Activated CD8-positive, alpha-beta memory T cell treated with anti-CD3 and anti-CD28 coated beads, Interleukin-2, amount 50 U/mL, for 1 hour (primary cell): ENCODE measurements at regions not wholly inside any gene's neighbourhood (a gene's known extent, or its start where the extent isn't known, plus 50 kb on each side); places are given as distances from the start of the nearest gene placed in this dataset.

Source experiments
- DNase-seq: peaks from one replicate; pipeline ENCODE4 v3.0.0-alpha.2; 2020; ENCODE audit errors: extremely low read depth

DNA sequence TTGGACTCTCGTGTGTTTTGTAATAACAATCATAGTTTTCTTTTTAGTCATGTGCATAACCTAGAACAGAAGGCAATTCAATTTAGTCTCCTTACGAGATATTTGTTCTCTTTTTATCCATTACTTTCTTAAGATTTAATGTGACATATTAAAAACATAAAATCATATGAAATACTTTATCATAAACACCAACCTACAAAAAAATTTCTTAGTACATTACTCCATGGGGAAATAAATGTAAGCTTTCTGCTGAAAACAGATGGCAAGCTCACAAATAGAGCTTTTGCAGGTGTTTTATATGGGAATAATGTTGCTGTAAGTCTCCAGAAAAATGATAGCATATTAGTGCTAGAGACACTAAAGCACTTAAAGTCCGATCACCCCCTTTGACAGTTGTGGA lies 1035.2 kb upstream of the ARRDC3 start:
- DNase-seq, result no peak

DNA sequence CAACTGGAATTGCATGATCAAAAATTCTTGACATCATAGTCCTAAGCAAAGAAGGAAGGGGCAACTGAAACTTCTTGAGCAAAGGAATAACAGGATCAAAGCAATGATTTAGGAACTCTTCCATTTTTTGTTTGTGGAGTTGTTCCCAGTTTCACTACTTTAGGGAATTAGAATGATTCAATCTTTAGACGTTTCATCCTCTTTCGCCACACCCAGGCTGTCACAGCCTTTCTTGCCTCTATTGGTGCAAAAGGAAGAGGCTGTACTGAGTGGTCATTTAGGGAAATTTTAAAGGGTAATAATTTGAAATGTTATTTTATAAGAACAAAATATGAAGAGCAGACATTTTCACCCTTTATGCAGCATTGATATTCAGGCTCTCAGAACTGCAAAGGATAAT lies 1026.0 kb upstream of the ARRDC3 start:
- no peak for DNase-seq

DNA sequence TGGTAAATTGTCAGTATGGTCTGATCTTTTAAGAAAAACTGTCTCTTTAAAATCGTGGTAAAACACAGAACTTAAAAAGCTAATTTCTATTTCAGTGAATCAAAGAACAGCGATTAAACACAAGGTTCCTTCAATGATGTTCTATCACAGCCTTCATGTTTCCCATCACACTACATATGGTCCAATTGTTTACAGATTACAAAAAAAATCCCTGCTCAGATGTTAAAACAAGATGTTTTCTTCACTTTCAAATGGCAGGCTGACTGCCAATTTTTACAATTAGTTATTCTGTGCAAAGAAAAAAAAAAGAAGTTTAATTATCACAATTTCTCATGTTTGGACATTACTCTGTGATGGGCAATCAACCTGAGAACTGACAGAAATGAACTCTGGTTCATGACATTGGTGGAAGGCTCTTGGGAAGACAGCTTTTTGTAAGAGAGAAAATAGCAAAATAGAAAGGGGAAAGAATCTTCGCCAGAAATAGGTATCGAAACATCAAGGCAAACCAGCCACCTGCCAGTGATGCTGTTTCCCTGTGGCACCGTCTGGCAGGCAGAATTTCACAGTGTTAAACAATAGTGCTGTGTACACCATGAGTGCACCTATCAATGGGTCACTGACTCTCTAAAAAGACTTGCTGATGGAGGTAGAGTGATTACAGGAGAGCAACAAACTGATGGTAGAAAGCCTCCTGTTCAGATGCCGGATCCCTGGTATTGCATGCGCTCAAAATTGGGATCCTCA lies 1020.0 kb upstream of the ARRDC3 start:
- DNase-seq, result no peak

DNA sequence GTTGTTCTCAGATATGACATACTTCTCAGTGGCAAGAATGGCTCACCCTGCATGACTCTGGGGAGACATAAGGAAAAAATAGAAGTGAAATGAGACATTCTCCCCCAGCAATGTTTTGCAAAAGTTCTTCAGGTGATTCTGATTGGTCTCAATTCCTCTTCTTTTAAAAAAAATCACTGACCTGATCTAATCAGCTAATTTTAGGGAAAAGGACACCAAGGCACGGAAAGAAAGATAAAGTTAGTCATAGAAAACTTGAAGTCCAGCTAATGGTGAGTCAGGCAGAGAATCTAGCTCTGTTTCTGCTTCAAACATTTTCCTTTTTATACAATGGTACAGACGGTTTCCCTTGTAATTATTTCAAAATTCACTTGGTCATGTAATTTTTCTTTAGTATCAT lies 1018.9 kb upstream of the ARRDC3 start:
- no peak for DNase-seq

DNA sequence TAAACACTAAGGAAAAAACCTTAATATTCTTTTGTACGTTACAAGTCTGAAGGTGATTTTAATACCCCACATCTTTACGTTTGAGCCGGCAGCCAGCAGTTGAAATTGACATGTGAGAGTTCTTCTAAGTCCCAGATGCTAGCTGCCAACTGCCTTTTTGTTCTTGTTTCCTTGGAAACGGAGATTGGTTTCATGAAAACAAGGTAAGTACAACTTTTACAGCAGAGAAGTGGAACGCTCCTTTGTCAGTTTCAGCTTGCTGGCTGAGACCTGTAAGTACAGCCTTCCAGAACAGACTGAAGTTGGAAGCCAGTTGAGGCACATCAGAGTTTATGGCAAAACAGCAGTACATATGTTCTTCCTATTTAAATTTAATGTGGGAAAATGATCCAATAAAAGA lies 1018.4 kb upstream of the ARRDC3 start:
- DNase-seq, result no peak

DNA sequence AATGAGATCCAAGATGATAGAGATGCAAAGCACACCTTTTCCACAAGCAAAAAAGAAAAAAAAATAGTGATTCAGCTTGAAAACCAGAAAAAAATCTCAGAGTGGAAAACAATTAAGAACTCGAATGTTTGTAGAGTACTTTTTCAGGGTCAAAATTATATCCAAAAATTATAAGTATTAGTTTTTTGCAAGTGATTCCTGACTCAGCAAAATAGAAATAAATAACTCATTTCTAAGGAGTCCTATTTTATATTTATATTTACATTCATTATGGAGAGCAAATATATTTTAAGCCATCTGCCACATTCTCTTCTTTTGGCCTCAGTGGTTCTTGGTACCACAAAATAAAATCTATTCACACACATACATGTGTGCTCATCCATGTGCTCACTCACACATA lies 1011.8 kb upstream of the ARRDC3 start:
- DNase-seq, result no peak

DNA sequence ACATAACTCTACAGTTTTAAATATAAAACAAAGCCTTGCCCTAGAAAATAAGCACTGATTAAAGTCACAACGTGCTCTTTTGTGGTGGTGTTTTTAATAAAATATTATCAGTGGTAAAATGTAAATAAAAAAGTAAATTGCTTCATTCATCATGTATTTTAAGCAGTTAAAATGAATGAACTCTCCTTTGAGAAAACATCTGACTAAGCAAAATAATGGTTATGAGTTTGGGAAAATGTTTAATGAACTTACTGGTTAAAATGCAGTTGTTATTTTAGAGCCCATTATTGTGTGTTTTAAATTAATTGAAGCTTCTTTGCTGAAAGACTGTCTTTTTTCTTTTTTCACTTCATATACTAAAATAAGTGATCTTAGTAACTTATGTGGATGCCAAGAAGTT lies 1007.5 kb upstream of the ARRDC3 start:
- DNase-seq, result no peak

DNA sequence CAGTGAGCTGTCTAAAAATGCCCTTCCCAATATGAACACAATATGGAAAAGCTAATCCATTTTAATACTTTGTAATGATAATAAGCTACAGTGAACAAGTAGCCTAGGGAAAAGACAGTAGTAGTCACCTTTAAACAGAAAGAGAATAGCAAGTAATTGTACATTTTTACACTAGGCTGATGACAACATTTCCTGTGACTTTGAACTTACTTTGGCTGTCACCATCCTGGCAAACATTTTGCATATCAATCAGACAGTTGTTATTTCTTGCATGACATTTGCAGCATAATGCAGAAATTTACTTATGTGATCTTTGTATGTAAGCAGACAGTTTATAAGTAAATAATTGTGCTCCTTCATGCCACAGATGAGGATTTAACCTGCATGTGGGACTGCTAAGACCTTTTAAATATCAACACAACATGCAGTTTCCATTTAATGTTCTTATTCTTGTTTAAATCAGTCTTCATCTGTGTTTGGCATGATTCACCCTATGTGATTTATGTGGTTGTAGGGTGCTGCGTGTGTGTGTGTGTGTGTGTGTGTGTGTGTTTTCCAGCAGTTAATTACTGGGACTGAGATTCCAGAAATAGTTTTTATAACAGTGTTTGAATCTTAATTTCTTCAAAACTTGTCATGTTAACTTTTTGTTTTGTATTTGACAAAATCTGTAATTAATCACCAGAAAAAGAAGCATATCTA lies 997.1 kb upstream of the ARRDC3 start:
- no peak for DNase-seq

DNA sequence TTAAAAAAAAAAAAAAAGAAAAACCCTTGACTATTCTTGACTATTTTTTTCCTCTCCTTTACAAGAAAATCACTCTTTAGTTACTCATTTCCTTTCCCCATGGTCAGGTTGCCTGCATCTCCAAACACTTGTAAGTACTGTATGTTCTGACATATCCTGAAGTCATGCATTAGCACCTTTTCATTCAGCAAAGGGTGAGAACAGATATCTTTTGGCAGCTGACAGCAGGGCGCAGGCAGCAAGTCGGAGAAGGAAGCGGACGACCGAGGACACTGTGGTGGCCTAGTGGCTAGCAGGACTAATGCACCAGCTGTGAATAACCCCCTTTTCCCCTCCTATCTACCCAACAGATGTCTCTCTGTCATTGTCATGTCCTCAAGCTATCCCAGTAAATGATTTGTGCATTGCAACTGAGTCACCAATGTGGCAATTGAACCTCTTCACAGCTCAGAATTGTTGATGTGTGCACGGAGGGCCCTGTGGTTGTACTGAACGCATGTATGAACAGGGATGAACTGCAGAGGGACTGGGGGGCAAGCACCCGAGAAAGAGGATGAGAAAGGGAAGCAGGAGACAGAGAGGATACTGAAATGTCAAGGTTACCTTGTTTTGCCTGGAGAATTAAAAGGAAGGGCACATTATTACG lies 996.0 kb upstream of the ARRDC3 start:
- no peak for DNase-seq

DNA sequence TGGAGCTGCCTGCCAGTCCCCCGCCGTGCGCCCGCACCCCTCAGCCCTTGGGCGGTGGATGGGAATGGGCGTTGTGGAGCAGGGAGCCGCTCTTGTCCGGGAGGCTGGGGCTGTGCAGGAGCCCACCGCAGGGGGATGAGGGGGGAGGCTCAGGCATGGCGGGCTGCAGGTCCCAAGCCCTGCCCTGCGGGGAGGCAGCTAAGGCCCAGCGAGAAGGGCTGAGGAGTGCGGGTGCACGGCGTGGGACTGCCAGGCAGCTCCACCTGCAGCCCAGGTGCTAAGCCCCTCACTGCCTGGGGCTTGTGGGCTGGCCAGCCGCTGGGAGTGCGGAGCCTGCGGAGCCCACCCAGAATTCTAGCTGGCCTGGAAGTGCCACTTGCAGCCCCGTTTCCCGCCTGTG lies 991.7 kb upstream of the ARRDC3 start:
- DNase-seq, result no peak

DNA sequence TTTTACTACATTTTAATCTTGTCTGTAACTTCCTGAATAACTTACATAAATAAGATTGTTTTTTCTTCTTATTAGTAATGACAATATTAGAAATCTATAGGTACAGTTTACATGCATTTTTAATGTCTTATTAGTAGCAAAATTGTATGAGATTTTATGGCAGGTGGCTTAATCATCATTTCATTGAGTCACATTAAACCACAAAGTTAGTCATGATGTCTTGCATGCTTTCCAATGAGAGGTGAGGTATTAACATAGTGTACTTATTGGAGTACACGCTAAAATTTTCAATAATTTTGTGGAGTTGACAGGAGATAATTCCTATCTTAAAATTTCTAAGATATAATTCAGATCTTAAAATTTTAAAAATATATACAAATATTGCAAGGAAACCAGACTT lies 989.6 kb upstream of the ARRDC3 start:
- DNase-seq, result no peak

DNA sequence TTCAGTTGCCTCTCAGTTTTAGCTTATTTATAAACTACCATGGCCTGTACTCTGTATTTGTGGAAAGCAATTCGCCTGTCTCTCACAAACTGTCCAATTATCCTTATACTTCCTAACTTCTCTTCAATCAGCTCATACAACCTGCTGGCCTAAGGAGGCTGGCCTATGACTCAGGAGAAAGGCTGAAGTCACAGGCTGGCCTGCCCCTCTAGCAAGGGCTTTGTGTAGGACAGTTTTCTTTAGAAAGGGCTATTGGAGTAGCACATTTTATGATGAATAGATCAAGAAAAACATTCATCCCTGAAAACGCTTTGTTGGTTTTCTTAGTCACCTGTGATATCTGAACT lies 988.7 kb upstream of the ARRDC3 start:
- no peak for DNase-seq

DNA sequence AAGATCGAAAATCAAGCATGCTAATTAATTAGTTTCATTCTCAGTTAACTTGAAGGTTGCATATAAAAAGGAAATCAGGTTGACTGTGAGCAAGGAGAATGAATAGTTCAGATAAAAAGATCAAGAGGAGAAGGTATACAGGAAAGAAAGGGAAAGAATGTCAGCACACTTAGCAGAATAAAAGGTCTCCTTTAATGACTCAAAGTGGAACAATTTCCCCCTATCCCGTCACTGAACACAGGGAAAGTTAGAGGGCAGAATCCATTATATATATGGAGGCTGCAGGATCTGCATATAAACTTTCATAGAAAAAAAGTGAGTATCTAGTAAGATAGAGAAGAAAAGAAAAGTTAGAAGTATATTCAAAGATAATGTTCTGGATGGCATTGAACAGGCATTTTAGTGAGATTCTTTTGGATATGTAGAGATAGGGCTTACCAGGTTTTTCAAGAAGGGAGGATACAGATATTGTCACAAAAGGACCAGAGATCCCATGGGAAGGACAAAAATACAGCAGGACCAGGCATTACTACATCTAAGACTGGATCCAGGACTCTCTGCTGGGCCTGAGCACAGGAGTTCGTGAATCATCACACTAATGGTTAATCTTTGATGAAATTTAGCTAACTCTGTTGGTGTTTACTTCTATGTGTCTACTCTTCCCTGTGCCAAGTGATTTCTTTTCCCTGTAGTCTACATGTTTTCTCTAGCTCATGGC lies 988.2 kb upstream of the ARRDC3 start:
- DNase-seq, result no peak

DNA sequence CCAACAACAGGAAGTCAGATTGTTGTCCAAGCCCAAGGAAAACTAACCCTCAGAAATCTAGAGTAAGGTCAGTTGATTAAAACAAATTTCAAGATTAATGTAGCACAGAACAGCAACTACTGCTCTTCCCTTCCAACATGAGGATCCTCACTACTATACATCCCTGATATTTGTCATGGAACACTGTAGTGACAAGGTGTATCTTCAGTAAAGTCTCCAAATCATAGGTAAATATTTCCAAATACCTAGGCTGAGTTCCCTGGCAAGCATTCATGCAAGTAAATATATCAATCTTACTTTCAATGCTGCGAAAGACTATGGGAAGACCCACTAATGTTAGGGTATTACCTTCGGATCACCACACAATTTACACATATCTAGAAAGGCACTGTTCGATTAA lies 986.9 kb upstream of the ARRDC3 start:
- no peak for DNase-seq

DNA sequence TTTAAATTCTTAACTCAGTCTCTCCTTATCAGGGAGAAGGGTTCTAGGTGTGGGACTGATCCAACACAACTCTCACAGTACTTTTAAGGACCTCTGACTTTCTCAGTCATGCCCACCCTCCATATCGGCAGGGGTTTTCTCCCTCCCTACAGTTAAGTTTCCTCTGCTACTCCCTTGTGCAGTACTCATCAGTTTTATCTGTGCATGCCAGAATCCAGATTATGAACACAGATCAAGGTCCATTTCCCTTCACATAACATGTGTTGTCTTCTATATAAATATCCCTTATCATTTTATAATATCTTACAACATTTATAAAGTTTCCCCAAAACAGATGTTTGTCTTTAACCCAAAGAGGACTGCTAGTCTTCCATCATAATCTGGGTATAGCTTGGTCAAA lies 986.5 kb upstream of the ARRDC3 start:
- no peak for DNase-seq

DNA sequence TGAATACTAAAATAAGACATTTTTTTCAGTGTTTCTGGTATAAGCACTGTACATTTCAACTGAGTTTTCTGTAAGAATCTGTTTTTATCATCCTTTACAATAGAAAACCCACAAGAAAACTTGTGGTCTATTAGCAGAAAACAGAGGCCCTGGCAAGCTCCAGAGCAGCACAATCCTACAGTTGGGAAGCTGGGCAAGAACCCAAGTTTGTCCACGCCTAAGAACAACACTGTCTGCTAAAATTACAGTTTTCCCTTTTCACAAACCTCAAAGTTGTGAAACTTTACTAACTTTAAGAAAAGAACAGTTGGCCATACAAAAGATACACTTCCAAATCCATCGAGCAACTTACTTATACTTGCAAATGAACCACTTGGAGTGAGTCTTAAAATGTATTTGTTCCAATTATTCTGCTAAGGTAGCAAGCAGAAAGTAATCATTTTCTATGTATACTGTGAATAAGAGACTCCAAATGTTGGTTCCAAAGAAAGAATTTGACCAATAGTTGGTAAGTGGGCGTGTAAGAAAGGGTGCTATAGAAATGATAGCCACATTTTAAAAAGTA lies 982.0 kb upstream of the ARRDC3 start:
- DNase-seq, result no peak

DNA sequence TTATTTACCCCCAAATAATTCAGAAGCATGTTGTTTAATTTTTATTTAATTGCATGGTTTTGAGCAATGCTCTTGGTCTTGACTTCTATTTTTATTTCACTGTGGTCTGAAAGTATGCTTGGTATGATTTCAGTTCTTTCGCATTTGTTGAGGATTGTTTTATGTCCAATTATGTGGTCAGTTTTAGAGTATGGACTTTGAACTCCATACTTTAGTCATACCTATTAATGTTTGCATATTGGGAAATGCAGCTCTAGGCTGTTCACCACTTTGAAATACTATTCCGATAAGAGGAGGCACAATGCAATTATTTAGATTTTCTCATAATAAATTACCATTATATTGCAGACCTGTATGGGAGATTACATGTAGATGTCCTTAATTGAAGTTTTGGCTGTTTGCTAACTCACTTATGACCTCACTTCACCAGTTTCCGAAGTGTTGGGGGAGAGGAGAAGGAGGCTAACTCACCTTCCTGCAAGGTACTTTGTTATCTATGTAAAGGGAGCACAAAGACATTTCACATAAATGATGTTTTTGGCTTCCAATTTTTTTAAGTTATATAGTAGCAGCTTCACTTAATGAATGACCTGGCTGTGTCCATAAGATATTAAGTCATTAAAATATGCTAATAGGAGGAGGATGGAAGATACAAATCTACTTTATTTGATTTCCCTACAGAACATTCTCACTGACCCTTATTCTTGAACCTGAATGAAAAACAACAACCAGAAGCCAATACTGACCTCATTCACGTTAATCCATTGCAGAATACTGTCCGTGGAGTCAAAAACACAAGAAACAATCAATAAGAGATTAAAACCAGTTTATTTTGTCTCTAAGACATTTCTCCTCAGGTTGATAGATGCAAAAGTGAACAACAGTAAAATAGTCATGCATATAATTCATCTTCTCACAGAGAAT lies 970.3 kb upstream of the ARRDC3 start:
- no peak for DNase-seq

DNA sequence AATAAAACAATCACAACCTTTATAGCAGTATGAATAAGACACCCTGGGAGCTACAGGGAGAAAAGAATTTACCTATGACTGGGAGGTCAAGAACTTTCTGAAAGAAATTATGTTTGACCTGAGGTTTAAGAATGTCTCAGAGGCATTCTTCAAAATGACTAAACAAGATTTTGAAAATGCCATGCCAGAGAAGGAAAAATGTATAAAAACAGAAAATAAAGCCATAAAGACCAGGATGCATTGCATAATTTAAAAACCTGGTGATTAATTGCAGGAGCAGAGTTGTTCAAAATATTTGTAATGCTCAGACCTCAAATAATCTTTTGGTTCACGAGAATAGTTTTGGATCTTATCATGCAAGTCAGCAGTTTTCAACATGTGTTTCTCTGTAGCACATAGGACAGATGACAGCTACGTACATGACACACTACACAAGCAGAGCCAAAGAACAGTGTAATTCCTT lies 954.7 kb upstream of the ARRDC3 start:
- DNase-seq, result no peak

DNA sequence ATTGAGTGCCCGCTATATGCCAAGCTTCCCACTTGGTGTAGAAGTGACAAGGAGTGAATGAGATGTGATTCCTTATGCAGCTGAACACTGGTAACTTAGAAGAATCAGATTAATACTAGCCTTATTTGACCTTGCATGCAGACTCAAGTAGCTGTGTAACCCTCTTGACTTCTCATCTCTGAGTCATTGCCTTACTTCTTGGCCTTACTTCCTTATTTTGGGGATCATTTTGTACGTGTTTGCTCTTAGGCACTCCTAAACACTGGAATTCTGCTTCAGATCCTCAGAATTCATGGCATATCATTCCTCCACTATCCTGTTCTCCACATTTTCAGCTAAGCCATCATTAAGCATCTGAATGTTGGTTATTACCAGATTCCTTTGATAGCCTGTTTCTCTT lies 948.9 kb upstream of the ARRDC3 start:
- no peak for DNase-seq

DNA sequence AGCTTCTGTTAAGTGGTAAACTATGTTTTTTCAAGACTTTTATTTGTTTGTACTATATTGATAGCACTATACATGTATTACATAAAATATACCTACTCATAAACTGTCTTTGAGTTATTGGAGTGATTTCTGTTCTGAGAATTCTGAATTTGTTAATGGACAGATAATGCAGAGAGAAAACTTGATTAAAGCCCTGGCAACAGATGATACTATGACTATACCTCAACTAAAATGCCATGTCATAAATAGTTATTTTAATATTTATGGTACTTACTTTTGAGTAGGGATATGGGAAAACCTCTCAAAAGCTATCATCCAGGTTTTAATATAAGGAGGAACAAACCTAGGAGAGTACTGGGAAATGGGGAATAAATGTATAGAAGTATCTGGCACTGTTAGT lies 947.2 kb upstream of the ARRDC3 start:
- no peak for DNase-seq

DNA sequence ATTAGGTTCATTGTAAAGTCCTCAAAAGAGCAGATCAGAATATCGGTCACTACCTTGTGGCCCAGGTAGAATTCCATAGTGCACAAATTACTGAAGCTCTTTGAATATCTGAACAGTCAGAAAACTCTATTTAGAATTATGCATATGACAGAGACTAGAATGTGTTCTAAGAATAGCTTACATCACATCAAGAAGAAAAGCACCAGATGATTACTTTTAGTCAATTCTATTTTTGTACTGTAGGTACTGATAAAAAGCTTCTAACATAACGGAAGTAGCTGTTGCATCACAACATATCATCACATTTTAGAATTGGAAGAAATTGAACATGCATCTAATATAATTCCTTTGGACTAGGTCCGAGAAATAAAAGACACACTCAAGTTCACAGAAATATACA lies 946.6 kb upstream of the ARRDC3 start:
- no peak for DNase-seq
